HEK293 (cell line): ENCODE measurements at regions not wholly inside any gene's neighbourhood (a gene's known extent, or its start where the extent isn't known, plus 50 kb on each side); places are given as distances from the start of the nearest gene placed in this dataset.

Source experiments
- CTCF ChIA-PET: fragments of 350-600 bp; formaldehyde crosslinking; extraction: SDS; loops from one replicate; lab custom pipeline; 2021; ENCODE audit warnings: antibody characterized with exemption; lab: Yijun Ruan, JAX
- POLR2A ChIA-PET: fragments of 300-600 bp; formaldehyde crosslinking; extraction: SDS; loops from one replicate; lab custom pipeline; 2020; ENCODE audit warnings: antibody characterized with exemption, inconsistent platforms; lab: Yijun Ruan, JAX
- H3K27ac ChIP-seq: fragments of 200-500 bp; sonication (Bioruptor generic); 2 replicates; pipeline ENCODE4 v1.5.1; 2014; ENCODE audit warnings: low read depth, low read length, control low read depth, inconsistent platforms; ENCODE audit errors: extremely low read depth
- H3K36me3 ChIP-seq, 2 experiments: fragments of 200-500 bp in 1 of 2; sonication (Bioruptor generic) in 1 of 2; 1 replicate in 1 of 2; 2 replicates in 1 of 2; pipeline ENCODE4 v1.5.1; 2014 to 2017; ENCODE audit warnings: inconsistent platforms in 2 of 2, low read length in 2 of 2; ENCODE audit not compliant: control insufficient read depth in 2 of 2, insufficient read depth in 1 of 2
- H3K4me1 ChIP-seq: fragments of 200-500 bp; sonication (Bioruptor generic); 2 replicates; pipeline ENCODE4 v1.5.1; 2014; ENCODE audit warnings: mild to moderate bottlenecking, low read length, inconsistent platforms; ENCODE audit not compliant: control insufficient read depth, insufficient read depth
- H3K4me3 ChIP-seq: 2 replicates; pipeline ENCODE4 v1.5.1; 2011; ENCODE audit warnings: low read depth, mild to moderate bottlenecking, control low read depth, low read length, moderate library complexity
- H3K9me3 ChIP-seq: fragments of 200-500 bp; sonication (Bioruptor generic); 2 replicates; pipeline ENCODE4 v1.5.1; 2014; ENCODE audit warnings: low read depth, low read length, inconsistent platforms; ENCODE audit not compliant: control insufficient read depth, insufficient read depth
- GLIS2 ChIP-seq: fragments of 450-650 bp; formaldehyde crosslinking; IDR thresholded peaks from 2 replicates; pipeline ENCODE4 v1.5.1; 2016; ENCODE audit warnings: missing biosample characterization, missing genetic modification characterization
- KLF8 ChIP-seq: fragments of 450-650 bp; formaldehyde crosslinking; IDR thresholded peaks from 2 replicates; pipeline ENCODE4 v1.5.1; 2016; ENCODE audit warnings: missing biosample characterization, missing genetic modification characterization
- ZNF10 ChIP-seq: fragments of 450-650 bp; formaldehyde crosslinking; IDR thresholded peaks from 2 replicates; pipeline ENCODE4 v1.5.1; 2017; ENCODE audit warnings: missing biosample characterization, missing genetic modification characterization
- ZNF175 ChIP-seq: fragments of 450-650 bp; formaldehyde crosslinking; IDR thresholded peaks from 2 replicates; pipeline ENCODE4 v1.5.1; 2016; ENCODE audit warnings: missing biosample characterization, missing genetic modification characterization
- ZNF248 ChIP-seq: fragments of 450-650 bp; formaldehyde crosslinking; IDR thresholded peaks from 2 replicates; pipeline ENCODE4 v1.5.1; 2017; ENCODE audit warnings: missing biosample characterization, missing genetic modification characterization
- ZNF354C ChIP-seq: fragments of 450-650 bp; formaldehyde crosslinking; IDR thresholded peaks from 2 replicates; pipeline ENCODE4 v1.5.1; 2016; ENCODE audit warnings: missing biosample characterization, missing genetic modification characterization, low read depth, borderline replicate concordance
- ZNF423 ChIP-seq: fragments of 450-650 bp; formaldehyde crosslinking; IDR thresholded peaks from 2 replicates; pipeline ENCODE4 v1.5.1; 2016; ENCODE audit warnings: missing biosample characterization, missing genetic modification characterization
- ZNF664 ChIP-seq: fragments of 450-650 bp; formaldehyde crosslinking; IDR thresholded peaks from 2 replicates; pipeline ENCODE4 v1.5.1; 2016; ENCODE audit warnings: missing biosample characterization, missing genetic modification characterization
- ZNF768 ChIP-seq: fragments of 450-650 bp; formaldehyde crosslinking; IDR thresholded peaks from 2 replicates; pipeline ENCODE4 v1.5.1; 2018; ENCODE audit warnings: missing biosample characterization, mild to moderate bottlenecking, missing genetic modification characterization
- TF ChIP-seq, protein P1 (sequence below): fragments of 450-650 bp; formaldehyde crosslinking; IDR thresholded peaks from 2 replicates; pipeline ENCODE4 v1.5.1; 2016; ENCODE audit warnings: missing biosample characterization, missing genetic modification characterization
- TF ChIP-seq, protein P2 (sequence below): fragments of 450-650 bp; formaldehyde crosslinking; IDR thresholded peaks from 2 replicates; pipeline ENCODE4 v1.5.1; 2016; ENCODE audit warnings: missing biosample characterization, missing genetic modification characterization
- TF ChIP-seq, protein P3 (sequence below): fragments of 450-650 bp; formaldehyde crosslinking; IDR thresholded peaks from 2 replicates; pipeline ENCODE4 v1.5.1; 2016; ENCODE audit warnings: missing biosample characterization, missing genetic modification characterization, borderline replicate concordance
- TF ChIP-seq, protein P4 (sequence below): fragments of 450-650 bp; formaldehyde crosslinking; IDR thresholded peaks from 2 replicates; pipeline ENCODE4 v1.5.1; 2017; ENCODE audit warnings: missing biosample characterization, missing genetic modification characterization
- TF ChIP-seq, protein P5 (sequence below): fragments of 450-650 bp; formaldehyde crosslinking; IDR thresholded peaks from 2 replicates; pipeline ENCODE4 v1.5.1; 2016; ENCODE audit warnings: missing biosample characterization, missing genetic modification characterization, borderline replicate concordance
- TF ChIP-seq, protein P6 (sequence below): fragments of 450-650 bp; formaldehyde crosslinking; IDR thresholded peaks from 2 replicates; pipeline ENCODE4 v1.5.1; 2016; ENCODE audit warnings: missing biosample characterization, missing genetic modification characterization

DNA sequence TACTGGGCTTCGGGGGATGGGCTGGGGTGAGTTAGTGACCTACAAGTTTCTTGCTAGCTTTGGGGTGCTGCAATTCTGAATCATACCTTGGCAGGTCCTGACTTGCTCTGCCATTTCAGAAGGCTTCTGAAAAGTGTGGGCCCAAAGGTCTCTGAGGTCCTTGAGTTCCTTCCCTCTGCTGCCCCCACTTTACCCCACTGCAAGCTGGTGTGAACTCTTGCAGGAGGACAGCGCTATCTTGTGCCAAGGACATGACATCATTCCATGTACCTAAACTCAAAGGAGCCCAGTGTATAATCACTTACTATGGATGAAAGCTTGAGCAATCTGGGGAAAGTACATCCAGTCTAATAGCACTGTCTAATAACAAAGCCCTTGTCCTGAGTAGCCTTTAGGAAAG is 157.4 kb downstream of the RMI1 start (continued):
- TF ChIP-seq, protein P1, sequence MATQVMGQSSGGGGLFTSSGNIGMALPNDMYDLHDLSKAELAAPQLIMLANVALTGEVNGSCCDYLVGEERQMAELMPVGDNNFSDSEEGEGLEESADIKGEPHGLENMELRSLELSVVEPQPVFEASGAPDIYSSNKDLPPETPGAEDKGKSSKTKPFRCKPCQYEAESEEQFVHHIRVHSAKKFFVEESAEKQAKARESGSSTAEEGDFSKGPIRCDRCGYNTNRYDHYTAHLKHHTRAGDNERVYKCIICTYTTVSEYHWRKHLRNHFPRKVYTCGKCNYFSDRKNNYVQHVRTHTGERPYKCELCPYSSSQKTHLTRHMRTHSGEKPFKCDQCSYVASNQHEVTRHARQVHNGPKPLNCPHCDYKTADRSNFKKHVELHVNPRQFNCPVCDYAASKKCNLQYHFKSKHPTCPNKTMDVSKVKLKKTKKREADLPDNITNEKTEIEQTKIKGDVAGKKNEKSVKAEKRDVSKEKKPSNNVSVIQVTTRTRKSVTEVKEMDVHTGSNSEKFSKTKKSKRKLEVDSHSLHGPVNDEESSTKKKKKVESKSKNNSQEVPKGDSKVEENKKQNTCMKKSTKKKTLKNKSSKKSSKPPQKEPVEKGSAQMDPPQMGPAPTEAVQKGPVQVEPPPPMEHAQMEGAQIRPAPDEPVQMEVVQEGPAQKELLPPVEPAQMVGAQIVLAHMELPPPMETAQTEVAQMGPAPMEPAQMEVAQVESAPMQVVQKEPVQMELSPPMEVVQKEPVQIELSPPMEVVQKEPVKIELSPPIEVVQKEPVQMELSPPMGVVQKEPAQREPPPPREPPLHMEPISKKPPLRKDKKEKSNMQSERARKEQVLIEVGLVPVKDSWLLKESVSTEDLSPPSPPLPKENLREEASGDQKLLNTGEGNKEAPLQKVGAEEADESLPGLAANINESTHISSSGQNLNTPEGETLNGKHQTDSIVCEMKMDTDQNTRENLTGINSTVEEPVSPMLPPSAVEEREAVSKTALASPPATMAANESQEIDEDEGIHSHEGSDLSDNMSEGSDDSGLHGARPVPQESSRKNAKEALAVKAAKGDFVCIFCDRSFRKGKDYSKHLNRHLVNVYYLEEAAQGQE (tag by site-specific recombination) = no peak
- TF ChIP-seq ZNF354C (tag by site-specific recombination) = no peak
- TF ChIP-seq ZNF175 (tag by site-specific recombination) = no peak
- TF ChIP-seq, all 188 proteins: peak for 2

DNA sequence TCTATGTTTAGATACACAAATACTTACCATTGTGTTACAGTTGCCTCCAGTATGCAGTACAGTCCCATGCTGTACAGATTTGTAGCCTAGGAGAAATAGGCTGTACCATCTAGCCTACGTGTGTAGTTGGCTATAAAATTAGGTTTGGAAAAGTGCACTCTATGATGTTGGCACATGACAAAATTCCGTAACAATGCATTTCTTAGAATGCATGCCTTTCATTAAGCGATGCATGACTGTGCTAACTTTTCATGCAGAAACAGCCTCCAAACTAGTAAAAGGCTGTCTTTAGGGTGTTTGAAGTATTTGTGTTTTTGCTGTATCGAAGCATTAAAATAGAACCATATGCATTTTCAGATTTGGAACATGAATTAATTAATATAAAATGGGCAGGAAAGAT is 157.9 kb downstream of the RMI1 start:
- H3K4me3 ChIP-seq = no peak overlapping the region
- H3K4me1 ChIP-seq = no peaks in the 10 kb centered on the region; the same call in 1 of the 2 replicates
- H3K9me3 ChIP-seq = no peaks in the 10 kb centered on the region
- no peak overlapping the region for H3K27ac ChIP-seq
- H3K36me3 ChIP-seq = no peaks in the 10 kb centered on the region
- TF ChIP-seq, protein P2, sequence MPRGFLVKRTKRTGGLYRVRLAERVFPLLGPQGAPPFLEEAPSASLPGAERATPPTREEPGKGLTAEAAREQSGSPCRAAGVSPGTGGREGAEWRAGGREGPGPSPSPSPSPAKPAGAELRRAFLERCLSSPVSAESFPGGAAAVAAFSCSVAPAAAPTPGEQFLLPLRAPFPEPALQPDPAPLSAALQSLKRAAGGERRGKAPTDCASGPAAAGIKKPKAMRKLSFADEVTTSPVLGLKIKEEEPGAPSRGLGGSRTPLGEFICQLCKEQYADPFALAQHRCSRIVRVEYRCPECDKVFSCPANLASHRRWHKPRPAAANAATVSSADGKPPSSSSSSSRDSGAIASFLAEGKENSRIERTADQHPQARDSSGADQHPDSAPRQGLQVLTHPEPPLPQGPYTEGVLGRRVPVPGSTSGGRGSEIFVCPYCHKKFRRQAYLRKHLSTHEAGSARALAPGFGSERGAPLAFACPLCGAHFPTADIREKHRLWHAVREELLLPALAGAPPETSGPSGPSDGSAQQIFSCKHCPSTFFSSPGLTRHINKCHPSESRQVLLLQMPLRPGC (tag by site-specific recombination) = no peak
- TF ChIP-seq, protein P3, sequence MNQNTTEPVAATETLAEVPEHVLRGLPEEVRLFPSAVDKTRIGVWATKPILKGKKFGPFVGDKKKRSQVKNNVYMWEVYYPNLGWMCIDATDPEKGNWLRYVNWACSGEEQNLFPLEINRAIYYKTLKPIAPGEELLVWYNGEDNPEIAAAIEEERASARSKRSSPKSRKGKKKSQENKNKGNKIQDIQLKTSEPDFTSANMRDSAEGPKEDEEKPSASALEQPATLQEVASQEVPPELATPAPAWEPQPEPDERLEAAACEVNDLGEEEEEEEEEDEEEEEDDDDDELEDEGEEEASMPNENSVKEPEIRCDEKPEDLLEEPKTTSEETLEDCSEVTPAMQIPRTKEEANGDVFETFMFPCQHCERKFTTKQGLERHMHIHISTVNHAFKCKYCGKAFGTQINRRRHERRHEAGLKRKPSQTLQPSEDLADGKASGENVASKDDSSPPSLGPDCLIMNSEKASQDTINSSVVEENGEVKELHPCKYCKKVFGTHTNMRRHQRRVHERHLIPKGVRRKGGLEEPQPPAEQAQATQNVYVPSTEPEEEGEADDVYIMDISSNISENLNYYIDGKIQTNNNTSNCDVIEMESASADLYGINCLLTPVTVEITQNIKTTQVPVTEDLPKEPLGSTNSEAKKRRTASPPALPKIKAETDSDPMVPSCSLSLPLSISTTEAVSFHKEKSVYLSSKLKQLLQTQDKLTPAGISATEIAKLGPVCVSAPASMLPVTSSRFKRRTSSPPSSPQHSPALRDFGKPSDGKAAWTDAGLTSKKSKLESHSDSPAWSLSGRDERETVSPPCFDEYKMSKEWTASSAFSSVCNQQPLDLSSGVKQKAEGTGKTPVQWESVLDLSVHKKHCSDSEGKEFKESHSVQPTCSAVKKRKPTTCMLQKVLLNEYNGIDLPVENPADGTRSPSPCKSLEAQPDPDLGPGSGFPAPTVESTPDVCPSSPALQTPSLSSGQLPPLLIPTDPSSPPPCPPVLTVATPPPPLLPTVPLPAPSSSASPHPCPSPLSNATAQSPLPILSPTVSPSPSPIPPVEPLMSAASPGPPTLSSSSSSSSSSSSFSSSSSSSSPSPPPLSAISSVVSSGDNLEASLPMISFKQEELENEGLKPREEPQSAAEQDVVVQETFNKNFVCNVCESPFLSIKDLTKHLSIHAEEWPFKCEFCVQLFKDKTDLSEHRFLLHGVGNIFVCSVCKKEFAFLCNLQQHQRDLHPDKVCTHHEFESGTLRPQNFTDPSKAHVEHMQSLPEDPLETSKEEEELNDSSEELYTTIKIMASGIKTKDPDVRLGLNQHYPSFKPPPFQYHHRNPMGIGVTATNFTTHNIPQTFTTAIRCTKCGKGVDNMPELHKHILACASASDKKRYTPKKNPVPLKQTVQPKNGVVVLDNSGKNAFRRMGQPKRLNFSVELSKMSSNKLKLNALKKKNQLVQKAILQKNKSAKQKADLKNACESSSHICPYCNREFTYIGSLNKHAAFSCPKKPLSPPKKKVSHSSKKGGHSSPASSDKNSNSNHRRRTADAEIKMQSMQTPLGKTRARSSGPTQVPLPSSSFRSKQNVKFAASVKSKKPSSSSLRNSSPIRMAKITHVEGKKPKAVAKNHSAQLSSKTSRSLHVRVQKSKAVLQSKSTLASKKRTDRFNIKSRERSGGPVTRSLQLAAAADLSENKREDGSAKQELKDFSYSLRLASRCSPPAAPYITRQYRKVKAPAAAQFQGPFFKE (tag by site-specific recombination) = no peak
- TF ChIP-seq ZNF768 (tag by site-specific recombination) (no peak), KLF8 (no peak), ZNF423 (no peak), ZNF248 (no peak), GLIS2 (no peak), ZNF664 (tag by site-specific recombination) (no peak), ZNF10 (tag by site-specific recombination) (no peak)
- TF ChIP-seq, protein P4, sequence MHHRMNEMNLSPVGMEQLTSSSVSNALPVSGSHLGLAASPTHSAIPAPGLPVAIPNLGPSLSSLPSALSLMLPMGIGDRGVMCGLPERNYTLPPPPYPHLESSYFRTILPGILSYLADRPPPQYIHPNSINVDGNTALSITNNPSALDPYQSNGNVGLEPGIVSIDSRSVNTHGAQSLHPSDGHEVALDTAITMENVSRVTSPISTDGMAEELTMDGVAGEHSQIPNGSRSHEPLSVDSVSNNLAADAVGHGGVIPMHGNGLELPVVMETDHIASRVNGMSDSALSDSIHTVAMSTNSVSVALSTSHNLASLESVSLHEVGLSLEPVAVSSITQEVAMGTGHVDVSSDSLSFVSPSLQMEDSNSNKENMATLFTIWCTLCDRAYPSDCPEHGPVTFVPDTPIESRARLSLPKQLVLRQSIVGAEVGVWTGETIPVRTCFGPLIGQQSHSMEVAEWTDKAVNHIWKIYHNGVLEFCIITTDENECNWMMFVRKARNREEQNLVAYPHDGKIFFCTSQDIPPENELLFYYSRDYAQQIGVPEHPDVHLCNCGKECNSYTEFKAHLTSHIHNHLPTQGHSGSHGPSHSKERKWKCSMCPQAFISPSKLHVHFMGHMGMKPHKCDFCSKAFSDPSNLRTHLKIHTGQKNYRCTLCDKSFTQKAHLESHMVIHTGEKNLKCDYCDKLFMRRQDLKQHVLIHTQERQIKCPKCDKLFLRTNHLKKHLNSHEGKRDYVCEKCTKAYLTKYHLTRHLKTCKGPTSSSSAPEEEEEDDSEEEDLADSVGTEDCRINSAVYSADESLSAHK (tag by site-specific recombination) = no peak
- TF ChIP-seq, protein P5, sequence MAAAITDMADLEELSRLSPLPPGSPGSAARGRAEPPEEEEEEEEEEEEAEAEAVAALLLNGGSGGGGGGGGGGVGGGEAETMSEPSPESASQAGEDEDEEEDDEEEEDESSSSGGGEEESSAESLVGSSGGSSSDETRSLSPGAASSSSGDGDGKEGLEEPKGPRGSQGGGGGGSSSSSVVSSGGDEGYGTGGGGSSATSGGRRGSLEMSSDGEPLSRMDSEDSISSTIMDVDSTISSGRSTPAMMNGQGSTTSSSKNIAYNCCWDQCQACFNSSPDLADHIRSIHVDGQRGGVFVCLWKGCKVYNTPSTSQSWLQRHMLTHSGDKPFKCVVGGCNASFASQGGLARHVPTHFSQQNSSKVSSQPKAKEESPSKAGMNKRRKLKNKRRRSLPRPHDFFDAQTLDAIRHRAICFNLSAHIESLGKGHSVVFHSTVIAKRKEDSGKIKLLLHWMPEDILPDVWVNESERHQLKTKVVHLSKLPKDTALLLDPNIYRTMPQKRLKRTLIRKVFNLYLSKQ = no peak
- TF ChIP-seq, protein P6, sequence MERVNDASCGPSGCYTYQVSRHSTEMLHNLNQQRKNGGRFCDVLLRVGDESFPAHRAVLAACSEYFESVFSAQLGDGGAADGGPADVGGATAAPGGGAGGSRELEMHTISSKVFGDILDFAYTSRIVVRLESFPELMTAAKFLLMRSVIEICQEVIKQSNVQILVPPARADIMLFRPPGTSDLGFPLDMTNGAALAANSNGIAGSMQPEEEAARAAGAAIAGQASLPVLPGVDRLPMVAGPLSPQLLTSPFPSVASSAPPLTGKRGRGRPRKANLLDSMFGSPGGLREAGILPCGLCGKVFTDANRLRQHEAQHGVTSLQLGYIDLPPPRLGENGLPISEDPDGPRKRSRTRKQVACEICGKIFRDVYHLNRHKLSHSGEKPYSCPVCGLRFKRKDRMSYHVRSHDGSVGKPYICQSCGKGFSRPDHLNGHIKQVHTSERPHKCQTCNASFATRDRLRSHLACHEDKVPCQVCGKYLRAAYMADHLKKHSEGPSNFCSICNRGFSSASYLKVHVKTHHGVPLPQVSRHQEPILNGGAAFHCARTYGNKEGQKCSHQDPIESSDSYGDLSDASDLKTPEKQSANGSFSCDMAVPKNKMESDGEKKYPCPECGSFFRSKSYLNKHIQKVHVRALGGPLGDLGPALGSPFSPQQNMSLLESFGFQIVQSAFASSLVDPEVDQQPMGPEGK = no peak
- ChIA-PET POLR2A (no interaction called here), CTCF (interaction anchor here (1.7 kb wide), 1 partner anchor 35 kb away, joined by 7 read pairs; no protein-coding TSS in a partner anchor)
